Stimulated activated naive CD8-positive, alpha-beta T cell treated with anti-CD3 and anti-CD28 coated beads, Interleukin-15, Interleukin-2, amounts not matched to agents 100 U/mL and 50 U/mL, for 24 hours (primary cell): ENCODE measurements at regions not wholly inside any gene's neighbourhood (a gene's known extent, or its start where the extent isn't known, plus 50 kb on each side); places are given as distances from the start of the nearest gene placed in this dataset.

ENCODE experiments used
- ATAC-seq: fragments of 150-1000 bp; cut with Tn5 transposase; one replicate; pipeline ENCODE4 v1.10.0; 2021
- DNase-seq: peaks from one replicate; pipeline ENCODE4 v3.0.0; 2021

GRCh38 chr12:82034769-82035168 lies 275.6 kb upstream of the PPFIA2 start:
- no peak for DNase-seq
- ATAC-seq: no peak

GRCh38 chr12:82029936-82030335 lies 270.8 kb upstream of the PPFIA2 start:
- DNase-seq (no peak), ATAC-seq (no peak)

- DNase-seq (no peak), ATAC-seq (no peak)
Measured at GRCh38 chr12:82028772-82029171, 269.6 kb upstream of the PPFIA2 start.

- DNase-seq: no peak
- ATAC-seq: no peak
Measured at GRCh38 chr12:82027612-82028011, 268.5 kb upstream of the PPFIA2 start.

- no peak for ATAC-seq
Measured at GRCh38 chr12:82025462-82025861, 266.3 kb upstream of the PPFIA2 start.

GRCh38 chr12:82019533-82019932 lies 260.4 kb upstream of the PPFIA2 start:
- no peak for ATAC-seq
- DNase-seq: no peak

More at GRCh38 chr12:82025462-82025861, 266.3 kb upstream of the PPFIA2 start:
- DNase-seq: no peak

GRCh38 chr12:82015623-82016347 lies 256.6 kb upstream of the PPFIA2 start:
- DNase-seq (no peak), ATAC-seq (no peak)

- DNase-seq (no peak), ATAC-seq (no peak)
Measured at GRCh38 chr12:82012176-82012575, 253.0 kb upstream of the PPFIA2 start.

- DNase-seq (no peak), ATAC-seq (no peak)
Measured at GRCh38 chr12:82009524-82009923, 250.4 kb upstream of the PPFIA2 start.

GRCh38 chr12:82008251-82008650 lies 249.1 kb upstream of the PPFIA2 start:
- no peak for DNase-seq
- no peak for ATAC-seq

- no peak for ATAC-seq
- no peak for DNase-seq
Measured at GRCh38 chr12:81998761-81999378, 239.7 kb upstream of the PPFIA2 start.

GRCh38 chr12:81992461-81992860 lies 233.3 kb upstream of the PPFIA2 start:
- peak; percentile 13 for DNase-seq

GRCh38 chr12:81991868-81992267 lies 232.7 kb upstream of the PPFIA2 start:
- no peak for DNase-seq
- ATAC-seq: no peak

More at GRCh38 chr12:81992461-81992860, 233.3 kb upstream of the PPFIA2 start:
- peak; percentile 49 for ATAC-seq

GRCh38 chr12:81988362-81988761 lies 229.2 kb upstream of the PPFIA2 start:
- no peak for DNase-seq
- ATAC-seq: no peak

GRCh38 chr12:81987371-81987770 lies 228.2 kb upstream of the PPFIA2 start:
- no peak for DNase-seq
- no peak for ATAC-seq

GRCh38 chr12:81976661-81977060 lies 217.5 kb upstream of the PPFIA2 start:
- DNase-seq (no peak), ATAC-seq (no peak)

GRCh38 chr12:81974762-81975161 lies 215.6 kb upstream of the PPFIA2 start:
- no peak for ATAC-seq
- no peak for DNase-seq

GRCh38 chr12:81968421-81968820 lies 209.3 kb upstream of the PPFIA2 start:
- no peak for ATAC-seq
- DNase-seq: no peak

- DNase-seq (no peak), ATAC-seq (no peak)
Measured at GRCh38 chr12:81963636-81964035, 204.5 kb upstream of the PPFIA2 start.

- ATAC-seq (no peak), DNase-seq (no peak)
Measured at GRCh38 chr12:81963026-81963425, 203.9 kb upstream of the PPFIA2 start.

- no peak for DNase-seq
- ATAC-seq: no peak
Measured at GRCh38 chr12:81962126-81962856, 203.1 kb upstream of the PPFIA2 start.

- ATAC-seq: no peak
- DNase-seq: no peak
Measured at GRCh38 chr12:81958406-81958805, 199.3 kb upstream of the PPFIA2 start.

- DNase-seq (no peak), ATAC-seq (no peak)
Measured at GRCh38 chr12:81957631-81958030, 198.5 kb upstream of the PPFIA2 start.
